H1 (cell line): ENCODE measurements at regions not wholly inside any gene's neighbourhood (a gene's known extent, or its start where the extent isn't known, plus 50 kb on each side); places are given as distances from the start of the nearest gene placed in this dataset.

Source experiments
- CTCF ChIA-PET: fragments of 300-600 bp; sonication (Branson Sonifier 250); formaldehyde crosslinking; loops from one replicate; lab custom pipeline; 2021; ENCODE audit not compliant: partially characterized antibody; lab: Charles Lee
- POLR2A ChIA-PET: fragments of 300-600 bp; sonication (Branson Sonifier 250); formaldehyde crosslinking; loops from one replicate; lab custom pipeline; 2021; ENCODE audit warnings: inconsistent platforms; ENCODE audit not compliant: partially characterized antibody; lab: Charles Lee
- DNase-seq, 2 experiments: peaks; one replicate each; pipeline versions ENCODE4 v3.0.0 to v3.0.0-alpha.2; 2010 to 2022; ENCODE audit warnings: low spot score in 2 of 2, low read depth in 1 of 2, mixed read lengths in 1 of 2
- FAIRE-seq: peaks from 2 replicates; lab custom pipeline; 2011; peaks lifted over from hg19 to GRCh38; lab: Jason Lieb, UNC
- H2AFZ ChIP-seq: 2 replicates; pipeline ENCODE4 v1.8.1; 2012; ENCODE audit warnings: low read length, inconsistent platforms
- H2AK5ac ChIP-seq: 2 replicates; pipeline ENCODE4 v1.6.1; 2013; ENCODE audit warnings: low read depth, low read length
- H2BK120ac ChIP-seq: replicated peaks from 2 replicates; pipeline ENCODE3; 2013; ENCODE audit warnings: low read depth, low read length, inconsistent platforms
- H2BK12ac ChIP-seq: 2 replicates; pipeline ENCODE4 v1.6.1; 2013; ENCODE audit warnings: low read depth, low read length
- H2BK15ac ChIP-seq: 2 replicates; pipeline ENCODE4 v1.6.1; 2013; ENCODE audit warnings: low read length
- H2BK20ac ChIP-seq: 2 replicates; pipeline ENCODE4 v1.6.1; 2013; ENCODE audit warnings: low read length
- H2BK5ac ChIP-seq: 2 replicates; pipeline ENCODE4 v1.6.1; 2013; ENCODE audit warnings: low read depth, low read length
- H3K14ac ChIP-seq: 2 replicates; pipeline ENCODE4 v1.6.1; 2013; ENCODE audit warnings: inconsistent platforms; ENCODE audit not compliant: insufficient read length
- H3K18ac ChIP-seq: 2 replicates; pipeline ENCODE4 v1.6.1; 2013; ENCODE audit warnings: low read length; ENCODE audit errors: extremely low read depth
- H3K23ac ChIP-seq: 2 replicates; pipeline ENCODE4 v1.6.1; 2013; ENCODE audit warnings: inconsistent platforms; ENCODE audit not compliant: insufficient read length
- H3K23me2 ChIP-seq: 2 replicates; pipeline ENCODE4 v1.6.1; 2013; ENCODE audit warnings: low read depth, low read length
- H3K27ac ChIP-seq: 2 replicates; pipeline ENCODE4 v1.6.1; 2011; ENCODE audit warnings: low read depth, low read length, inconsistent platforms
- H3K27me3 ChIP-seq, 4 experiments: replicated peaks in 1 of 4; 1 replicate in 1 of 4; 2 replicates in 3 of 4; pipeline versions ENCODE4 v1.6.1 to v1.8.1; 2011 to 2013; ENCODE audit warnings: low read length in 3 of 4, mild to moderate bottlenecking in 3 of 4, inconsistent platforms in 2 of 4, mixed read lengths in 2 of 4, moderate library complexity in 1 of 4; ENCODE audit not compliant: control insufficient read depth in 3 of 4, insufficient read depth in 3 of 4; ENCODE audit errors: extremely low read depth in 1 of 4
- H3K36me3 ChIP-seq, 4 experiments: 2 replicates each; pipeline versions ENCODE4 v1.6.1 to v1.8.1; 2011 to 2013; ENCODE audit warnings: mild to moderate bottlenecking in 4 of 4, low read length in 3 of 4, moderate library complexity in 2 of 4, control low read depth in 1 of 4, inconsistent platforms in 1 of 4; ENCODE audit not compliant: insufficient read depth in 4 of 4, control insufficient read depth in 2 of 4
- H3K4ac ChIP-seq: replicated peaks from 2 replicates; pipeline ENCODE3; 2013; ENCODE audit warnings: low read length, low read depth, mixed read lengths, inconsistent platforms; ENCODE audit not compliant: insufficient read length
- H3K4me1 ChIP-seq, 4 experiments: replicated peaks in 1 of 4; 1 replicate in 1 of 4; 2 replicates in 3 of 4; pipeline versions ENCODE4 v1.6.1 to v1.8.1; 2011 to 2013; ENCODE audit warnings: low read length in 3 of 4, inconsistent platforms in 2 of 4, mixed read lengths in 1 of 4; ENCODE audit not compliant: insufficient read depth in 4 of 4, control insufficient read depth in 3 of 4
- H3K4me2 ChIP-seq, 2 experiments: 2 replicates each; pipeline versions ENCODE4 v1.6.1 to v1.8.1; 2011 to 2013; ENCODE audit warnings: low read depth in 2 of 2, low read length in 2 of 2, control low read depth in 1 of 2, inconsistent platforms in 1 of 2, mild to moderate bottlenecking in 1 of 2; ENCODE audit not compliant: insufficient read depth in 1 of 2
- H3K4me3 ChIP-seq, 4 experiments: fragments of 200-600, 300-600 bp in 1 of 4; sonication (generic), shearing (Covaris generic), sonication (Bioruptor Twin) in 1 of 4; 2 replicates each; pipeline versions ENCODE4 v1.5.1 to v1.8.1; 2011 to 2016; ENCODE audit warnings: low read length in 4 of 4, low read depth in 3 of 4, control low read depth in 2 of 4, inconsistent platforms in 2 of 4, mild to moderate bottlenecking in 2 of 4, mixed read lengths in 1 of 4, moderate library complexity in 1 of 4; ENCODE audit not compliant: insufficient read depth in 2 of 4; ENCODE audit errors: extremely low read depth in 1 of 4
- H3K56ac ChIP-seq: replicated peaks from 2 replicates; pipeline ENCODE3; 2013; ENCODE audit warnings: low read depth, mild to moderate bottlenecking, mixed read lengths, low read length, inconsistent platforms; ENCODE audit not compliant: insufficient read length
- H3K79me1 ChIP-seq: 2 replicates; pipeline ENCODE4 v1.6.1; 2013; ENCODE audit warnings: low read depth, low read length, control low read depth
- H3K79me2 ChIP-seq, 2 experiments: 2 replicates each; pipeline versions ENCODE4 v1.6.1 to v1.8.1; 2012 to 2013; ENCODE audit warnings: low read length in 2 of 2, mild to moderate bottlenecking in 2 of 2, inconsistent platforms in 1 of 2; ENCODE audit not compliant: insufficient read depth in 2 of 2, control insufficient read depth in 1 of 2
- H3K9ac ChIP-seq, 4 experiments: replicated peaks in 1 of 4; 1 replicate in 1 of 4; 2 replicates in 3 of 4; pipeline versions ENCODE4 v1.6.1 to v1.8.1; 2011 to 2013; ENCODE audit warnings: low read depth in 3 of 4, low read length in 3 of 4, control low read depth in 2 of 4, mild to moderate bottlenecking in 2 of 4, moderate library complexity in 2 of 4, inconsistent platforms in 1 of 4; ENCODE audit errors: extremely low read depth in 1 of 4
- H3K9me3 ChIP-seq, 2 experiments: 2 replicates each; pipeline versions ENCODE4 v1.6.1 to v1.8.1; 2012 to 2013; ENCODE audit warnings: mild to moderate bottlenecking in 2 of 2, moderate library complexity in 2 of 2, control low read depth in 1 of 2, inconsistent platforms in 1 of 2, low read depth in 1 of 2, low read length in 1 of 2, mixed read lengths in 1 of 2; ENCODE audit not compliant: insufficient read depth in 2 of 2
- H4K20me1 ChIP-seq, 2 experiments: replicated peaks in 1 of 2; 2 replicates each; pipeline versions ENCODE3 to v1.8.1; 2011 to 2013; ENCODE audit warnings: inconsistent platforms in 2 of 2, low read length in 2 of 2, mild to moderate bottlenecking in 1 of 2; ENCODE audit not compliant: insufficient read depth in 2 of 2, control insufficient read depth in 1 of 2
- H4K5ac ChIP-seq: 2 replicates; pipeline ENCODE4 v1.6.1; 2013; ENCODE audit warnings: low read length, low read depth, mixed read lengths, inconsistent platforms; ENCODE audit not compliant: insufficient read length
- H4K8ac ChIP-seq: 2 replicates; pipeline ENCODE4 v1.8.0; 2013; ENCODE audit warnings: mild to moderate bottlenecking, moderate library complexity, low read length, inconsistent platforms; ENCODE audit not compliant: insufficient read depth; ENCODE audit errors: extremely low read depth
- H4K91ac ChIP-seq: replicated peaks from 2 replicates; pipeline ENCODE3; 2013; ENCODE audit warnings: low read length, mixed read lengths, inconsistent platforms; ENCODE audit not compliant: insufficient read length
- CTCF ChIP-seq, 3 experiments: IDR thresholded peaks; 1 replicate in 2 of 3; 2 replicates in 1 of 3; pipeline versions ENCODE4 v1.5.1 to v1.6.1; 2011; ENCODE audit warnings: low read length in 3 of 3, mild to moderate bottlenecking in 3 of 3, inconsistent platforms in 2 of 3, low read depth in 1 of 3, moderate library complexity in 1 of 3; ENCODE audit not compliant: insufficient read depth in 1 of 3; ENCODE audit errors: control extremely low read depth in 1 of 3
- RAD21 ChIP-seq, 2 experiments: IDR thresholded peaks in 1 of 2; conservative IDR thresholded peaks in 1 of 2; 2 replicates each; pipeline ENCODE4 v1.6.1; 2011; ENCODE audit warnings: low read depth in 2 of 2, low read length in 2 of 2, improper control_type of control experiment in 1 of 2, inconsistent platforms in 1 of 2, mild to moderate bottlenecking in 1 of 2, moderate library complexity in 1 of 2
- RNF2 ChIP-seq: fragments of 200-900, 300-1000 bp; sonication (generic); IDR thresholded peaks from 2 replicates; pipeline ENCODE4 v1.7.1; 2016; ENCODE audit warnings: borderline replicate concordance, low read depth, mild to moderate bottlenecking, antibody characterized with exemption, low read length; ENCODE audit not compliant: poor library complexity, severe bottlenecking; ENCODE audit errors: missing control alignments
- whole genome bisulfite sequencing, 2 experiments: shearing (Covaris generic) in 1 of 2; methylation state at CpG; one replicate each; pipeline versions ENCODE4 v1.1.6 to v1.1.7; 2013 to 2015; ENCODE audit warnings: low lambda C conversion rate in 2 of 2, mixed read lengths in 2 of 2, inconsistent platforms in 1 of 2, low coverage in 1 of 2, missing lambda C conversion rate in 1 of 2; ENCODE audit not compliant: insufficient replicate concordance in 2 of 2, insufficient coverage in 1 of 2, insufficient read length in 1 of 2; ENCODE audit errors: extremely low coverage in 1 of 2, missing lambda C conversion rate in 1 of 2; 5-methylcytosine and 5-hydroxymethylcytosine counted together

GRCh38 chr5:23977997-23978396 is 470.6 kb downstream of the PRDM9 start:
- Histone ChIP-seq H3K14ac (no peak overlapping the region), H2AFZ (peak overlapping the region; percentile 87), H2BK20ac (no peak overlapping the region), H2AK5ac (no peak overlapping the region), H3K23ac (no peak overlapping the region), H3K27me3 (no peaks in the 10 kb centered on the region), H4K5ac (no peak overlapping the region), H3K4me2 (no peak overlapping the region), H3K27ac (no peak overlapping the region), H2BK5ac (no peak overlapping the region), H3K79me1 (no peaks in the 10 kb centered on the region), H3K18ac (no peak overlapping the region), H3K4me1 (no peaks in the 10 kb centered on the region; a peak in 1 of 7 replicates), H3K9me3 (no peaks in the 10 kb centered on the region), H2BK12ac (no peak overlapping the region), H4K91ac (no peak overlapping the region), H3K4ac (no peak overlapping the region), H3K9ac (no peak overlapping the region), H3K56ac (no peak overlapping the region), H3K79me2 (no peaks in the 10 kb centered on the region), H3K4me3 (no peak overlapping the region), H3K36me3 (peaks cover 0 to 2% (median 0%) of the 10 kb centered on the region in 4 experiments; a peak in 1 of 8 replicates), H4K8ac (no peak overlapping the region), H4K20me1 (no peaks in the 10 kb centered on the region), H2BK15ac (no peak overlapping the region), H3K23me2 (no peaks in the 10 kb centered on the region), H2BK120ac (no peak overlapping the region)
- ChIA-PET POLR2A (no interaction called here), CTCF (interaction anchor here (0.7 to 4.8 kb wide), 31 partner anchors 9 to 598 kb away, joined by 3 to 25 read pairs (median 4); no protein-coding TSS in a partner anchor)
- 35% methylated on average over 4 of the region's 4 CpGs; no CpG with 5 or more reads in 1 of the 2 experiments for WGBS, 2 experiments
- DNase-seq (peak; percentile 27 to 92), FAIRE-seq (peak; percentile 92)
- TF ChIP-seq RAD21 (IDR thresholded peaks at IDR 0.05 in 1 of 2, conservative IDR thresholded peaks at IDR 0.05 in 1 of 2; ENCODE audit: low read depth in 2 of 2, low read length in 2 of 2) (peak; percentile 83 to 90), RNF2 (no peak), CTCF (IDR thresholded peaks at IDR 0.05; ENCODE audit: control extremely low read depth in 1 of 3, insufficient read depth in 1 of 3, low read depth in 1 of 3, low read length in 3 of 3) (peak; percentile 38 to 97 (median 84))
